ENCODE measurements at regions not wholly inside any gene's neighbourhood (a gene's known extent, or its start where the extent isn't known, plus 50 kb on each side); places are given as distances from the start of the nearest gene placed in this dataset.

DNA sequence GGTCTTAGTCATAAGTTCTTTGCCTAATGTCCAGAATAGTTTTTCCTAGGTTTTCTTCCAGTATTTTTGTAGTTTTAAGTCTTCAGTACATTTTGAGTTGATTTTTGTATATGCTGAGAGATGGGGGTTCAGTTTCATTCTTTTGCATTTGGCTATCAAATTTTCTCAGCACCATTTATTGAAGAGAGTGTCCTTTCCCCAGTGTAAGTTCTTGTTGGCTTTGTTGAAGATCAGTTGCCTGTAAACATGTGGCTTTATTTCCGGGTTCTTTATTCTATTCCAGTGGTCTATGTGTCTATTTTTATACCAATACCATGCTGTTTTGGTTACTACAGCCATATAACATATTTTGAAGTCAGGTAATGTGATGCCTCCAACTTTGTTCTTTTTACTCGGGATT, 87.5 kb upstream of the MYCN start:
- no peaks in the 10 kb centered on the region for H3K9me2 ChIP-seq (ENCODE audit: insufficient read depth, low read length)
- H3K27me3 ChIP-seq (ENCODE audit: insufficient read depth, low read depth, low read length), result no peaks in the 10 kb centered on the region
- H3K36me3 ChIP-seq (ENCODE audit: insufficient read depth, low read length), result no peaks in the 10 kb centered on the region
- no peak overlapping the region for H3K4me2 ChIP-seq (ENCODE audit: low read length)
- no peaks in the 10 kb centered on the region for H3K9me3 ChIP-seq (ENCODE audit: low read length)
- H3F3A ChIP-seq (ENCODE audit: insufficient read depth, low read length, poor library complexity, severe bottlenecking), result no peaks in the 10 kb centered on the region
- no peaks in the 10 kb centered on the region for H4K20me1 ChIP-seq (ENCODE audit: insufficient read depth)
- H2AFZ ChIP-seq (ENCODE audit: low read depth, low read length), result no peak overlapping the region
- H3K27ac ChIP-seq (ENCODE audit: low read length), result no peak overlapping the region
- no peaks in the 10 kb centered on the region for H3K79me2 ChIP-seq (replicated peaks; ENCODE audit: insufficient read depth, low read length)
- no peak overlapping the region for H3K4me3 ChIP-seq (ENCODE audit: low read length)
- TF ChIP-seq POLR2AphosphoS5 (IDR thresholded peaks at IDR 0.05) (no peak), MXI1 (conservative IDR thresholded peaks at IDR 0.05; ENCODE audit: poor library complexity, severe bottlenecking) (no peak), TAF1 (IDR thresholded peaks at IDR 0.05; ENCODE audit: low read depth) (no peak), RAD21 (conservative IDR thresholded peaks at IDR 0.05) (no peak), SMC3 (conservative IDR thresholded peaks at IDR 0.05; ENCODE audit: poor library complexity) (no peak), EP300 (conservative IDR thresholded peaks at IDR 0.05; ENCODE audit: poor library complexity, severe bottlenecking) (no peak), EZH2 (IDR thresholded peaks at IDR 0.05; ENCODE audit: borderline replicate concordance, insufficient read depth, low read length, poor library complexity, severe bottlenecking) (no peak)
- TF ChIP-seq, protein P1, sequence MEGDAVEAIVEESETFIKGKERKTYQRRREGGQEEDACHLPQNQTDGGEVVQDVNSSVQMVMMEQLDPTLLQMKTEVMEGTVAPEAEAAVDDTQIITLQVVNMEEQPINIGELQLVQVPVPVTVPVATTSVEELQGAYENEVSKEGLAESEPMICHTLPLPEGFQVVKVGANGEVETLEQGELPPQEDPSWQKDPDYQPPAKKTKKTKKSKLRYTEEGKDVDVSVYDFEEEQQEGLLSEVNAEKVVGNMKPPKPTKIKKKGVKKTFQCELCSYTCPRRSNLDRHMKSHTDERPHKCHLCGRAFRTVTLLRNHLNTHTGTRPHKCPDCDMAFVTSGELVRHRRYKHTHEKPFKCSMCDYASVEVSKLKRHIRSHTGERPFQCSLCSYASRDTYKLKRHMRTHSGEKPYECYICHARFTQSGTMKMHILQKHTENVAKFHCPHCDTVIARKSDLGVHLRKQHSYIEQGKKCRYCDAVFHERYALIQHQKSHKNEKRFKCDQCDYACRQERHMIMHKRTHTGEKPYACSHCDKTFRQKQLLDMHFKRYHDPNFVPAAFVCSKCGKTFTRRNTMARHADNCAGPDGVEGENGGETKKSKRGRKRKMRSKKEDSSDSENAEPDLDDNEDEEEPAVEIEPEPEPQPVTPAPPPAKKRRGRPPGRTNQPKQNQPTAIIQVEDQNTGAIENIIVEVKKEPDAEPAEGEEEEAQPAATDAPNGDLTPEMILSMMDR (IDR thresholded peaks at IDR 0.05; ENCODE audit: poor library complexity, severe bottlenecking), result no peak
- TF ChIP-seq, protein P2, sequence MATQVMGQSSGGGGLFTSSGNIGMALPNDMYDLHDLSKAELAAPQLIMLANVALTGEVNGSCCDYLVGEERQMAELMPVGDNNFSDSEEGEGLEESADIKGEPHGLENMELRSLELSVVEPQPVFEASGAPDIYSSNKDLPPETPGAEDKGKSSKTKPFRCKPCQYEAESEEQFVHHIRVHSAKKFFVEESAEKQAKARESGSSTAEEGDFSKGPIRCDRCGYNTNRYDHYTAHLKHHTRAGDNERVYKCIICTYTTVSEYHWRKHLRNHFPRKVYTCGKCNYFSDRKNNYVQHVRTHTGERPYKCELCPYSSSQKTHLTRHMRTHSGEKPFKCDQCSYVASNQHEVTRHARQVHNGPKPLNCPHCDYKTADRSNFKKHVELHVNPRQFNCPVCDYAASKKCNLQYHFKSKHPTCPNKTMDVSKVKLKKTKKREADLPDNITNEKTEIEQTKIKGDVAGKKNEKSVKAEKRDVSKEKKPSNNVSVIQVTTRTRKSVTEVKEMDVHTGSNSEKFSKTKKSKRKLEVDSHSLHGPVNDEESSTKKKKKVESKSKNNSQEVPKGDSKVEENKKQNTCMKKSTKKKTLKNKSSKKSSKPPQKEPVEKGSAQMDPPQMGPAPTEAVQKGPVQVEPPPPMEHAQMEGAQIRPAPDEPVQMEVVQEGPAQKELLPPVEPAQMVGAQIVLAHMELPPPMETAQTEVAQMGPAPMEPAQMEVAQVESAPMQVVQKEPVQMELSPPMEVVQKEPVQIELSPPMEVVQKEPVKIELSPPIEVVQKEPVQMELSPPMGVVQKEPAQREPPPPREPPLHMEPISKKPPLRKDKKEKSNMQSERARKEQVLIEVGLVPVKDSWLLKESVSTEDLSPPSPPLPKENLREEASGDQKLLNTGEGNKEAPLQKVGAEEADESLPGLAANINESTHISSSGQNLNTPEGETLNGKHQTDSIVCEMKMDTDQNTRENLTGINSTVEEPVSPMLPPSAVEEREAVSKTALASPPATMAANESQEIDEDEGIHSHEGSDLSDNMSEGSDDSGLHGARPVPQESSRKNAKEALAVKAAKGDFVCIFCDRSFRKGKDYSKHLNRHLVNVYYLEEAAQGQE (IDR thresholded peaks at IDR 0.05; ENCODE audit: borderline replicate concordance), result no peak
- no peak overlapping the region for H3K9ac ChIP-seq (ENCODE audit: low read length)

DNA sequence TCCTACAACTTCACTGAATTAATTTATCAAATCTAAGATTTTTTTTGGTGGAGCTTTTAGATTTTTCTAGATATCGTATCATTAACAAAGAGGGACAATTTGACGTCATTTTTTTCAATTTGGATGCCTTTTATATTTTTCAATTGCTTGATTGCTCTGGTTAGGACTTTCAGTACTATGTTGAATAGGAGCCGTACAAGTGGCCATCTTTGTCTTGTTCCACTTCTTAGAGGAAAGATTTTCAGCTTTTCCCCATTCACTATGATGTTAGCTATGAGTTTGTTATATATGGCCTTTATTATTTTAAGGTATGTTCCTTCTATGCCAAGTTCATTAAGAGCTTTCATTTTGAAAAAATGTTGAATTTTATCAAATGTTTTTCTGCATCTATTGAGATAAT, 86.4 kb upstream of the MYCN start:
- H3K36me3 ChIP-seq (ENCODE audit: insufficient read depth, low read length), result no peaks in the 10 kb centered on the region
- no peaks in the 10 kb centered on the region for H3K9me3 ChIP-seq (ENCODE audit: low read length)
- no peak overlapping the region for H3K27ac ChIP-seq (ENCODE audit: low read length)
- H4K20me1 ChIP-seq (ENCODE audit: insufficient read depth), result no peaks in the 10 kb centered on the region
- H3K9ac ChIP-seq (ENCODE audit: low read length), result no peak overlapping the region
- no peak overlapping the region for H2AFZ ChIP-seq (ENCODE audit: low read depth, low read length)
- no peak overlapping the region for H3K4me3 ChIP-seq (ENCODE audit: low read length)
- no peak for TF ChIP-seq MXI1 (conservative IDR thresholded peaks at IDR 0.05; ENCODE audit: poor library complexity, severe bottlenecking)
- TF ChIP-seq SMC3 (conservative IDR thresholded peaks at IDR 0.05; ENCODE audit: poor library complexity), result no peak
- no peak for TF ChIP-seq RAD21 (conservative IDR thresholded peaks at IDR 0.05)
- H3F3A ChIP-seq (ENCODE audit: insufficient read depth, low read length, poor library complexity, severe bottlenecking), result no peaks in the 10 kb centered on the region
- no peaks in the 10 kb centered on the region for H3K79me2 ChIP-seq (replicated peaks; ENCODE audit: insufficient read depth, low read length)
- H3K27me3 ChIP-seq (ENCODE audit: insufficient read depth, low read depth, low read length), result no peaks in the 10 kb centered on the region
- no peak overlapping the region for H3K4me2 ChIP-seq (ENCODE audit: low read length)
- H3K9me2 ChIP-seq (ENCODE audit: insufficient read depth, low read length), result no peaks in the 10 kb centered on the region
